ENCODE measurements at regions not wholly inside any gene's neighbourhood (a gene's known extent, or its start where the extent isn't known, plus 50 kb on each side); places are given as distances from the start of the nearest gene placed in this dataset.

DNA sequence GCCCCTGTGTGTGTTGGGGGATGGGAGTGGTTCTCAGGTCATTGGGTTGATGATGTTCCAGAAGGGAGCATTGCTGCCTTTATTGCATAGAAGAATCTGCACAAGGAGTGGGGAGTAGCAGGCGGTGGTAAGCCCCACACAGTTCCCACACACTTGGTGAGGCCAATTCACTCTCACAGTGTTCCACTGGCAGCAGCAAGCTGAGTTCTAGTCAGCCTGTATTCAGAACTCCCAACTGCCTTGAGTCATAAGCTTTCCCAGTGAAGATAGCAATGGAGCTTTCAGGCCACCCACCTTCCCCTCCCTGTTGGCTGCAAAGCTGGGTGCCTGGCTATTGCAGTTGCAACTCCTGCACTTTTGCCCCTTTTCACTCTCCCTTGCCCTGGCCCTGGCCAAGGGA, 181.1 kb upstream of the RBMS3 start (continued):
- TF ChIP-seq, protein P1, sequence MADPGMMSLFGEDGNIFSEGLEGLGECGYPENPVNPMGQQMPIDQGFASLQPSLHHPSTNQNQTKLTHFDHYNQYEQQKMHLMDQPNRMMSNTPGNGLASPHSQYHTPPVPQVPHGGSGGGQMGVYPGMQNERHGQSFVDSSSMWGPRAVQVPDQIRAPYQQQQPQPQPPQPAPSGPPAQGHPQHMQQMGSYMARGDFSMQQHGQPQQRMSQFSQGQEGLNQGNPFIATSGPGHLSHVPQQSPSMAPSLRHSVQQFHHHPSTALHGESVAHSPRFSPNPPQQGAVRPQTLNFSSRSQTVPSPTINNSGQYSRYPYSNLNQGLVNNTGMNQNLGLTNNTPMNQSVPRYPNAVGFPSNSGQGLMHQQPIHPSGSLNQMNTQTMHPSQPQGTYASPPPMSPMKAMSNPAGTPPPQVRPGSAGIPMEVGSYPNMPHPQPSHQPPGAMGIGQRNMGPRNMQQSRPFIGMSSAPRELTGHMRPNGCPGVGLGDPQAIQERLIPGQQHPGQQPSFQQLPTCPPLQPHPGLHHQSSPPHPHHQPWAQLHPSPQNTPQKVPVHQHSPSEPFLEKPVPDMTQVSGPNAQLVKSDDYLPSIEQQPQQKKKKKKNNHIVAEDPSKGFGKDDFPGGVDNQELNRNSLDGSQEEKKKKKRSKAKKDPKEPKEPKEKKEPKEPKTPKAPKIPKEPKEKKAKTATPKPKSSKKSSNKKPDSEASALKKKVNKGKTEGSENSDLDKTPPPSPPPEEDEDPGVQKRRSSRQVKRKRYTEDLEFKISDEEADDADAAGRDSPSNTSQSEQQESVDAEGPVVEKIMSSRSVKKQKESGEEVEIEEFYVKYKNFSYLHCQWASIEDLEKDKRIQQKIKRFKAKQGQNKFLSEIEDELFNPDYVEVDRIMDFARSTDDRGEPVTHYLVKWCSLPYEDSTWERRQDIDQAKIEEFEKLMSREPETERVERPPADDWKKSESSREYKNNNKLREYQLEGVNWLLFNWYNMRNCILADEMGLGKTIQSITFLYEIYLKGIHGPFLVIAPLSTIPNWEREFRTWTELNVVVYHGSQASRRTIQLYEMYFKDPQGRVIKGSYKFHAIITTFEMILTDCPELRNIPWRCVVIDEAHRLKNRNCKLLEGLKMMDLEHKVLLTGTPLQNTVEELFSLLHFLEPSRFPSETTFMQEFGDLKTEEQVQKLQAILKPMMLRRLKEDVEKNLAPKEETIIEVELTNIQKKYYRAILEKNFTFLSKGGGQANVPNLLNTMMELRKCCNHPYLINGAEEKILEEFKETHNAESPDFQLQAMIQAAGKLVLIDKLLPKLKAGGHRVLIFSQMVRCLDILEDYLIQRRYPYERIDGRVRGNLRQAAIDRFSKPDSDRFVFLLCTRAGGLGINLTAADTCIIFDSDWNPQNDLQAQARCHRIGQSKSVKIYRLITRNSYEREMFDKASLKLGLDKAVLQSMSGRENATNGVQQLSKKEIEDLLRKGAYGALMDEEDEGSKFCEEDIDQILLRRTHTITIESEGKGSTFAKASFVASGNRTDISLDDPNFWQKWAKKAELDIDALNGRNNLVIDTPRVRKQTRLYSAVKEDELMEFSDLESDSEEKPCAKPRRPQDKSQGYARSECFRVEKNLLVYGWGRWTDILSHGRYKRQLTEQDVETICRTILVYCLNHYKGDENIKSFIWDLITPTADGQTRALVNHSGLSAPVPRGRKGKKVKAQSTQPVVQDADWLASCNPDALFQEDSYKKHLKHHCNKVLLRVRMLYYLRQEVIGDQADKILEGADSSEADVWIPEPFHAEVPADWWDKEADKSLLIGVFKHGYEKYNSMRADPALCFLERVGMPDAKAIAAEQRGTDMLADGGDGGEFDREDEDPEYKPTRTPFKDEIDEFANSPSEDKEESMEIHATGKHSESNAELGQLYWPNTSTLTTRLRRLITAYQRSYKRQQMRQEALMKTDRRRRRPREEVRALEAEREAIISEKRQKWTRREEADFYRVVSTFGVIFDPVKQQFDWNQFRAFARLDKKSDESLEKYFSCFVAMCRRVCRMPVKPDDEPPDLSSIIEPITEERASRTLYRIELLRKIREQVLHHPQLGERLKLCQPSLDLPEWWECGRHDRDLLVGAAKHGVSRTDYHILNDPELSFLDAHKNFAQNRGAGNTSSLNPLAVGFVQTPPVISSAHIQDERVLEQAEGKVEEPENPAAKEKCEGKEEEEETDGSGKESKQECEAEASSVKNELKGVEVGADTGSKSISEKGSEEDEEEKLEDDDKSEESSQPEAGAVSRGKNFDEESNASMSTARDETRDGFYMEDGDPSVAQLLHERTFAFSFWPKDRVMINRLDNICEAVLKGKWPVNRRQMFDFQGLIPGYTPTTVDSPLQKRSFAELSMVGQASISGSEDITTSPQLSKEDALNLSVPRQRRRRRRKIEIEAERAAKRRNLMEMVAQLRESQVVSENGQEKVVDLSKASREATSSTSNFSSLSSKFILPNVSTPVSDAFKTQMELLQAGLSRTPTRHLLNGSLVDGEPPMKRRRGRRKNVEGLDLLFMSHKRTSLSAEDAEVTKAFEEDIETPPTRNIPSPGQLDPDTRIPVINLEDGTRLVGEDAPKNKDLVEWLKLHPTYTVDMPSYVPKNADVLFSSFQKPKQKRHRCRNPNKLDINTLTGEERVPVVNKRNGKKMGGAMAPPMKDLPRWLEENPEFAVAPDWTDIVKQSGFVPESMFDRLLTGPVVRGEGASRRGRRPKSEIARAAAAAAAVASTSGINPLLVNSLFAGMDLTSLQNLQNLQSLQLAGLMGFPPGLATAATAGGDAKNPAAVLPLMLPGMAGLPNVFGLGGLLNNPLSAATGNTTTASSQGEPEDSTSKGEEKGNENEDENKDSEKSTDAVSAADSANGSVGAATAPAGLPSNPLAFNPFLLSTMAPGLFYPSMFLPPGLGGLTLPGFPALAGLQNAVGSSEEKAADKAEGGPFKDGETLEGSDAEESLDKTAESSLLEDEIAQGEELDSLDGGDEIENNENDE (IDR thresholded peaks at IDR 0.05; ENCODE audit: insufficient replicate concordance, low read length), result no peak
- TF ChIP-seq EZH2 (IDR thresholded peaks at IDR 0.05; ENCODE audit: low read depth, low read length, severe bottlenecking) (no peak), RNF2 (IDR thresholded peaks at IDR 0.05; ENCODE audit: borderline replicate concordance, low read depth, low read length, missing control alignments, poor library complexity, severe bottlenecking) (no peak), SRF (IDR thresholded peaks at IDR 0.05; ENCODE audit: low read depth, low read length) (no peak), CBX5 (IDR thresholded peaks at IDR 0.05; ENCODE audit: low read depth, low read length) (no peak), POLR2AphosphoS5 (IDR thresholded peaks at IDR 0.05; ENCODE audit: low read depth, low read length) (no peak), SAP30 (IDR thresholded peaks at IDR 0.05; ENCODE audit: insufficient read depth, insufficient replicate concordance, low read length) (no peak), CHD1 (IDR thresholded peaks at IDR 0.05; ENCODE audit: low read depth, low read length) (no peak), CBX8 (IDR thresholded peaks at IDR 0.05; ENCODE audit: borderline replicate concordance, low read depth, low read length) (no peak)
- TF ChIP-seq, protein P2, sequence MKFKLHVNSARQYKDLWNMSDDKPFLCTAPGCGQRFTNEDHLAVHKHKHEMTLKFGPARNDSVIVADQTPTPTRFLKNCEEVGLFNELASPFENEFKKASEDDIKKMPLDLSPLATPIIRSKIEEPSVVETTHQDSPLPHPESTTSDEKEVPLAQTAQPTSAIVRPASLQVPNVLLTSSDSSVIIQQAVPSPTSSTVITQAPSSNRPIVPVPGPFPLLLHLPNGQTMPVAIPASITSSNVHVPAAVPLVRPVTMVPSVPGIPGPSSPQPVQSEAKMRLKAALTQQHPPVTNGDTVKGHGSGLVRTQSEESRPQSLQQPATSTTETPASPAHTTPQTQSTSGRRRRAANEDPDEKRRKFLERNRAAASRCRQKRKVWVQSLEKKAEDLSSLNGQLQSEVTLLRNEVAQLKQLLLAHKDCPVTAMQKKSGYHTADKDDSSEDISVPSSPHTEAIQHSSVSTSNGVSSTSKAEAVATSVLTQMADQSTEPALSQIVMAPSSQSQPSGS (IDR thresholded peaks at IDR 0.05; ENCODE audit: low read length), result no peak

Measured in H1 (cell line).